HCT116 (cell line): ENCODE measurements at regions not wholly inside any gene's neighbourhood (a gene's known extent, or its start where the extent isn't known, plus 50 kb on each side); places are given as distances from the start of the nearest gene placed in this dataset.

Experiments
- ATAC-seq: fragments of 200-7000 bp; cut with Tn5 transposase; 2 replicates; pipeline ENCODE4 v1.9.1; 2020; ENCODE audit warnings: mild to moderate bottlenecking, moderate library complexity
- BruUV-seq: library from RNA; stranded (reverse); fragments of 400-500 nt; replicated peaks from 2 replicates; lab custom pipeline; 2021; lab: Mats Ljungman, UMichigan
- CTCF ChIA-PET: fragments of 300-600 bp; sonication (Branson Sonifier 250); formaldehyde crosslinking; loops from one replicate; lab custom pipeline; 2021; ENCODE audit warnings: antibody characterized with exemption; lab: Charles Lee
- POLR2A ChIA-PET: fragments of 300-600, 350-600 bp; sonication (Branson Sonifier 250); formaldehyde crosslinking; loops from one replicate; lab custom pipeline; 2021; ENCODE audit warnings: antibody characterized with exemption; lab: Charles Lee
- RAD21 ChIA-PET, 2 experiments: fragments of 300-600 bp; sonication (Branson Sonifier 250); formaldehyde crosslinking; loops; one replicate each; lab custom pipeline; 2023; ENCODE audit warnings: low total read pairs in 2 of 2; ENCODE audit not compliant: uncharacterized antibody in 2 of 2, unreplicated experiment in 2 of 2, low non-redundant PET in 1 of 2; lab: Charles Lee
- DNase-seq: peaks from one replicate; pipeline ENCODE4 v3.0.0-alpha.2; 2010; ENCODE audit warnings: low read depth, low spot score
- H2AFZ ChIP-seq: fragments of 200-600 bp; shearing (Covaris generic), sonication (generic); 2 replicates; pipeline ENCODE4 v1.6.1; 2017; ENCODE audit warnings: low read depth, mixed run types, mixed read lengths, antibody characterized with exemption, low read length; ENCODE audit not compliant: poor library complexity, severe bottlenecking
- H3K27ac ChIP-seq: 2 replicates; pipeline ENCODE4 v1.5.1; 2012; ENCODE audit warnings: low read depth, low read length
- H3K27me3 ChIP-seq: fragments of 200-600 bp; sonication (generic); 2 replicates; pipeline ENCODE4 v1.6.1; 2016; ENCODE audit warnings: mixed run types, low read length, mixed read lengths; ENCODE audit not compliant: insufficient read depth
- H3K36me3 ChIP-seq, 2 experiments: fragments of 200-500 bp in 1 of 2; fragments of 200-600 bp in 1 of 2; sonication (Bioruptor generic) in 1 of 2; sonication (generic) in 1 of 2; 2 replicates each; pipeline versions ENCODE4 v1.5.1 to v1.6.1; 2014 to 2016; ENCODE audit warnings: low read length in 2 of 2, inconsistent platforms in 1 of 2, mixed read lengths in 1 of 2, mixed run types in 1 of 2; ENCODE audit not compliant: insufficient read depth in 2 of 2, control insufficient read depth in 1 of 2
- H3K4me1 ChIP-seq, 2 experiments: fragments of 200-600 bp in 1 of 2; sonication (generic) in 1 of 2; 2 replicates each; pipeline versions ENCODE4 v1.5.1 to v1.6.1; 2012 to 2017; ENCODE audit warnings: low read length in 2 of 2, inconsistent platforms in 1 of 2, mild to moderate bottlenecking in 1 of 2, mixed read lengths in 1 of 2, mixed run types in 1 of 2, moderate library complexity in 1 of 2; ENCODE audit not compliant: insufficient read depth in 2 of 2, control insufficient read depth in 1 of 2
- H3K4me2 ChIP-seq: fragments of 200-600 bp; sonication (generic); 2 replicates; pipeline ENCODE4 v1.6.1; 2017; ENCODE audit warnings: mixed run types, low read length, mixed read lengths
- H3K4me3 ChIP-seq, 2 experiments: fragments of 200-600 bp in 1 of 2; sonication (generic) in 1 of 2; replicated peaks in 1 of 2; 2 replicates each; pipeline ENCODE4 v1.5.1; 2011 to 2016; ENCODE audit warnings: low read length in 2 of 2, control low read depth in 1 of 2, low read depth in 1 of 2, mild to moderate bottlenecking in 1 of 2, mixed read lengths in 1 of 2, mixed run types in 1 of 2
- H3K79me2 ChIP-seq: fragments of 200-600 bp; sonication (generic); 2 replicates; pipeline ENCODE4 v1.6.1; 2017; ENCODE audit warnings: mild to moderate bottlenecking, mixed run types, low read length, moderate library complexity, mixed read lengths; ENCODE audit not compliant: insufficient read depth
- H3K9ac ChIP-seq: fragments of 200-600 bp; sonication (generic); 2 replicates; pipeline ENCODE4 v1.6.1; 2016; ENCODE audit warnings: low read length, mixed read lengths
- H3K9me2 ChIP-seq: fragments of 200-600 bp; sonication (generic), shearing (Covaris generic); 2 replicates; pipeline ENCODE4 v1.6.1; 2017; ENCODE audit warnings: mixed run types, mild to moderate bottlenecking, moderate library complexity; ENCODE audit not compliant: insufficient read depth
- H3K9me3 ChIP-seq, 2 experiments: fragments of 200-500 bp in 1 of 2; fragments of 200-600 bp in 1 of 2; sonication (Bioruptor generic) in 1 of 2; sonication (generic) in 1 of 2; 2 replicates each; pipeline ENCODE4 v1.6.1; 2014 to 2017; ENCODE audit warnings: low read length in 2 of 2, mixed read lengths in 2 of 2, inconsistent platforms in 1 of 2, low read depth in 1 of 2, mild to moderate bottlenecking in 1 of 2, mixed run types in 1 of 2, moderate library complexity in 1 of 2; ENCODE audit not compliant: control insufficient read depth in 1 of 2, insufficient read depth in 1 of 2
- H4K20me1 ChIP-seq: fragments of 200-600 bp; sonication (generic), shearing (Covaris generic); 2 replicates; pipeline ENCODE4 v1.6.1; 2017; ENCODE audit warnings: mixed run types, mild to moderate bottlenecking, moderate library complexity; ENCODE audit not compliant: insufficient read depth
- CTCF ChIP-seq, 3 experiments: fragments of 200-600 bp in 1 of 3; sonication (generic) in 1 of 3; IDR thresholded peaks in 2 of 3; conservative IDR thresholded peaks in 1 of 3; 2 replicates each; pipeline ENCODE4 v1.5.1; 2012 to 2017; ENCODE audit warnings: low read depth in 2 of 3, low read length in 2 of 3, antibody characterized with exemption in 1 of 3, borderline replicate concordance in 1 of 3, control low read depth in 1 of 3, mild to moderate bottlenecking in 1 of 3, mixed read lengths in 1 of 3, mixed run types in 1 of 3, moderate library complexity in 1 of 3; ENCODE audit not compliant: insufficient read depth in 1 of 3
- EZH2 ChIP-seq: fragments of 200-600 bp; sonication (generic); IDR thresholded peaks from 2 replicates; pipeline ENCODE4 v1.6.1; 2017; ENCODE audit warnings: antibody characterized with exemption, mixed run types
- RAD21 ChIP-seq: IDR thresholded peaks from 2 replicates; pipeline ENCODE4 v1.6.1; 2012; ENCODE audit warnings: low read depth, mild to moderate bottlenecking
- intact Hi-C: fragments of 100-400 bp; cut with micrococcal nuclease; formaldehyde crosslinking; loops from 2 replicates; pipeline ENCODE4 v1.10.0; 2022

- no peak for TF ChIP-seq CTCF (IDR thresholded peaks at IDR 0.05 in 2 of 3, conservative IDR thresholded peaks at IDR 0.05 in 1 of 3; ENCODE audit: borderline replicate concordance in 1 of 3, insufficient read depth in 1 of 3, low read depth in 2 of 3, low read length in 2 of 3)
Observed at GRCh38 chr3:167918008-167918596, 177.6 kb downstream of the GOLIM4 start (continued).

GRCh38 chr3:167913219-167913835 is 177.8 kb downstream of the SERPINI1 start:
- Histone ChIP-seq H3K4me1 (0 out of 4 replicates have a peak, but pooled peaks cover 0 to 3% of the 10 kb centered on the region in 2 experiments), H3K9ac (no peak overlapping the region), H3K4me2 (no peak overlapping the region), H3K79me2 (no peaks in the 10 kb centered on the region), H3K27me3 (no peaks in the 10 kb centered on the region), H3K4me3 (no peak overlapping the region), H3K9me3 (no peaks in the 10 kb centered on the region), H4K20me1 (no peaks in the 10 kb centered on the region), H3K36me3 (no peaks in the 10 kb centered on the region), H2AFZ (no peak overlapping the region), H3K27ac (no peak overlapping the region), H3K9me2 (no peaks in the 10 kb centered on the region)
- BruUV-seq = no TSS peak
- TF ChIP-seq EZH2 = no peak
- TF ChIP-seq RAD21 = 0 out of 2 replicates have a peak, but pooled peaks have one; percentile 4
- peak in 2 of 3 experiments; percentile 35 to 37; a peak in 4 of 6 replicates for TF ChIP-seq CTCF (IDR thresholded peaks at IDR 0.05 in 2 of 3, conservative IDR thresholded peaks at IDR 0.05 in 1 of 3; ENCODE audit: borderline replicate concordance in 1 of 3, insufficient read depth in 1 of 3, low read depth in 2 of 3, low read length in 2 of 3)
- RAD21 ChIA-PET = no interaction called here
- CTCF ChIA-PET = interaction anchor here (0.7 to 1.1 kb wide), 4 partner anchors 10 to 231 kb away, joined by 3 to 6 read pairs (median 4); no protein-coding TSS in a partner anchor
- ATAC-seq = peak; percentile 95
- intact Hi-C loops = no loop called here
- DNase-seq = peak; percentile 31
- POLR2A ChIA-PET = no interaction called here
